SJCRH30 (cell line): ENCODE measurements at regions not wholly inside any gene's neighbourhood (a gene's known extent, or its start where the extent isn't known, plus 50 kb on each side); places are given as distances from the start of the nearest gene placed in this dataset.

Experiments
- DNase-seq, 2 experiments: peaks; one replicate each; pipeline ENCODE4 v3.0.0-alpha.2; 2015 to 2020
- H3K27ac ChIP-seq: fragments of 250-450 bp; sonication (Bioruptor Pico); 2 replicates; pipeline ENCODE4 v1.5.1; 2020; ENCODE audit warnings: mild to moderate bottlenecking, moderate library complexity
- H3K27me3 ChIP-seq: fragments of 250-450 bp; sonication (Bioruptor Pico); 2 replicates; pipeline ENCODE4 v1.5.1; 2020; ENCODE audit warnings: mild to moderate bottlenecking, moderate library complexity
- H3K36me3 ChIP-seq: fragments of 250-450 bp; sonication (Bioruptor Pico); 2 replicates; pipeline ENCODE4 v1.5.1; 2020; ENCODE audit warnings: mild to moderate bottlenecking, moderate library complexity
- H3K4me1 ChIP-seq: fragments of 250-450 bp; sonication (Bioruptor Pico); 2 replicates; pipeline ENCODE4 v1.5.1; 2020; ENCODE audit warnings: mild to moderate bottlenecking, moderate library complexity
- H3K4me3 ChIP-seq: fragments of 250-450 bp; sonication (Bioruptor Pico); 2 replicates; pipeline ENCODE4 v1.5.1; 2020; ENCODE audit warnings: mild to moderate bottlenecking, moderate library complexity
- H3K9me3 ChIP-seq: fragments of 250-450 bp; sonication (Bioruptor Pico); replicated peaks from 2 replicates; pipeline ENCODE4 v1.5.1; 2020; ENCODE audit warnings: mild to moderate bottlenecking, moderate library complexity

DNA sequence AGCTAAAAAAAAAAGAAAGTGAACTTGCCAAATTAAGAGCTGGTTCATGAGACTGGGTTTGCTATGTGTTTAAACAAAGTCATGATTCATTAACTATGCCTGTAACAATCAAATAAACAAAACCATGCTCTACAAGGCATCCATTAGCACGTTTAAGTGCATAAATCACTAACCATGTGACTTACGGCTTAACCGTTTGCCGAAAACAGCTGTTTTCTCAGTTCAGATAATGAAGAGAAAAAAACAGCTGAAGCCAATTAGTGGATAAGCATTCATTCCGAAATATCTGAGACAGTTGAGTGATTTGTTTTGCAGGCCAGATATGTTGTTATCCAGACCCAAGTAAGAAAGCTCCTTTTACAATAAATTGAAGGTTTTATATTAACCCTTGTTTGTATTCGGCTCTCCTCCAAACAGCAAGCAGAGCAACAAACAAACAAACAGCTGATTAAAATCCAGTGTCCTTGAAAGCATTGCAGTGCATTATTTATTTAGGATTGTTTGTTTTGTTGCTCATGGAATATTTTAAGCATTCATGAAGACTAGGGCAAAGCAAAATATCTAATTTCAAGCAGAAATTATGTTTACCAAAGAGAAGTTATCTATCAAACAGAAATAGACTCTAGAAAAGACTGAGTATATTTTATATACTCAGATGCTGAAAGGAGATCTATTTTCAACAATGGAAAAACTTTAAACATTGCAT lies 343.5 kb downstream of the RFPL4B start:
- H3K27me3 ChIP-seq = no peaks in the 10 kb centered on the region
- DNase-seq = peak; percentile 58 to 89
- no peaks in the 10 kb centered on the region for H3K36me3 ChIP-seq
- H3K4me1 ChIP-seq = peaks cover 25% of the 10 kb centered on the region
- no peak overlapping the region for H3K4me3 ChIP-seq
- peak overlapping the region; percentile 82 for H3K27ac ChIP-seq
- H3K9me3 ChIP-seq = no peaks in the 10 kb centered on the region

GRCh38 chr6:112691289-112691688 lies 344.2 kb downstream of the RFPL4B start:
- Histone ChIP-seq H3K4me3 (no peak overlapping the region), H3K36me3 (no peaks in the 10 kb centered on the region), H3K27ac (peak overlapping the region; percentile 82), H3K9me3 (no peaks in the 10 kb centered on the region), H3K27me3 (no peaks in the 10 kb centered on the region), H3K4me1 (peaks cover 25% of the 10 kb centered on the region)
- peak; percentile 33 to 60 for DNase-seq

GRCh38 chr6:112695001-112695400 lies 347.9 kb downstream of the RFPL4B start:
- Histone ChIP-seq H3K27ac (no peak overlapping the region), H3K9me3 (no peaks in the 10 kb centered on the region), H3K4me1 (peaks cover 29% of the 10 kb centered on the region), H3K36me3 (no peaks in the 10 kb centered on the region), H3K27me3 (no peaks in the 10 kb centered on the region), H3K4me3 (no peak overlapping the region)
- DNase-seq = no peak

GRCh38 chr6:112697265-112697664 lies 350.1 kb downstream of the RFPL4B start:
- H3K4me3 ChIP-seq = no peak overlapping the region
- no peaks in the 10 kb centered on the region for H3K9me3 ChIP-seq
- no peak for DNase-seq
- H3K4me1 ChIP-seq = peaks cover 17% of the 10 kb centered on the region
- H3K36me3 ChIP-seq = no peaks in the 10 kb centered on the region
- no peaks in the 10 kb centered on the region for H3K27me3 ChIP-seq
- H3K27ac ChIP-seq = no peak overlapping the region

- Histone ChIP-seq H3K27me3 (no peaks in the 10 kb centered on the region), H3K4me1 (peaks cover 13% of the 10 kb centered on the region; the same call in 1 of the 2 replicates), H3K9me3 (0 out of 2 replicates have a peak, but pooled peaks cover 4% of the 10 kb centered on the region), H3K36me3 (no peaks in the 10 kb centered on the region), H3K27ac (peak overlapping the region; percentile 72), H3K4me3 (peak overlapping the region; percentile 33)
- peak; percentile 93 to 97 for DNase-seq
Measured at GRCh38 chr6:112701201-112701600, 354.1 kb downstream of the RFPL4B start.

- DNase-seq = no peak
- Histone ChIP-seq H3K4me1 (no peaks in the 10 kb centered on the region), H3K27me3 (no peaks in the 10 kb centered on the region)
Measured at GRCh38 chr6:112710710-112711109, 363.6 kb downstream of the RFPL4B start.

GRCh38 chr6:112713402-112713801 lies 366.3 kb downstream of the RFPL4B start:
- no peaks in the 10 kb centered on the region for H3K27me3 ChIP-seq
- H3K4me3 ChIP-seq = no peak overlapping the region
- no peaks in the 10 kb centered on the region for H3K4me1 ChIP-seq
- no peak for DNase-seq
- H3K9me3 ChIP-seq = no peaks in the 10 kb centered on the region; the same call in 1 of the 2 replicates
- no peak overlapping the region for H3K27ac ChIP-seq
- H3K36me3 ChIP-seq = no peaks in the 10 kb centered on the region

More at GRCh38 chr6:112710710-112711109, 363.6 kb downstream of the RFPL4B start:
- Histone ChIP-seq H3K27ac (no peak overlapping the region), H3K4me3 (no peak overlapping the region), H3K36me3 (no peaks in the 10 kb centered on the region), H3K9me3 (no peaks in the 10 kb centered on the region; the same call in 1 of the 2 replicates)

- DNase-seq = no peak
- no peaks in the 10 kb centered on the region for H3K36me3 ChIP-seq
- H3K27me3 ChIP-seq = no peaks in the 10 kb centered on the region
- H3K27ac ChIP-seq = no peak overlapping the region
- no peaks in the 10 kb centered on the region for H3K4me1 ChIP-seq
- H3K9me3 ChIP-seq = no peaks in the 10 kb centered on the region
- H3K4me3 ChIP-seq = no peak overlapping the region
Measured at GRCh38 chr6:112717401-112717800, 370.3 kb downstream of the RFPL4B start.

- no peaks in the 10 kb centered on the region for H3K4me1 ChIP-seq
- no peaks in the 10 kb centered on the region for H3K27me3 ChIP-seq
- no peak overlapping the region for H3K4me3 ChIP-seq
- H3K27ac ChIP-seq = no peak overlapping the region
- H3K9me3 ChIP-seq = no peaks in the 10 kb centered on the region
- DNase-seq = no peak
- H3K36me3 ChIP-seq = no peaks in the 10 kb centered on the region
Measured at GRCh38 chr6:112717856-112718255, 370.7 kb downstream of the RFPL4B start.

GRCh38 chr6:112725541-112726085 lies 378.5 kb downstream of the RFPL4B start:
- Histone ChIP-seq H3K4me1 (no peaks in the 10 kb centered on the region), H3K27ac (no peak overlapping the region), H3K4me3 (no peak overlapping the region), H3K27me3 (no peaks in the 10 kb centered on the region), H3K9me3 (no peaks in the 10 kb centered on the region), H3K36me3 (no peaks in the 10 kb centered on the region)
- no peak for DNase-seq

- Histone ChIP-seq H3K27ac (no peak overlapping the region), H3K36me3 (no peaks in the 10 kb centered on the region), H3K27me3 (no peaks in the 10 kb centered on the region), H3K4me3 (no peak overlapping the region), H3K9me3 (no peaks in the 10 kb centered on the region), H3K4me1 (no peaks in the 10 kb centered on the region)
- DNase-seq = no peak
Measured at GRCh38 chr6:112735129-112735528, 388.0 kb downstream of the RFPL4B start.

DNA sequence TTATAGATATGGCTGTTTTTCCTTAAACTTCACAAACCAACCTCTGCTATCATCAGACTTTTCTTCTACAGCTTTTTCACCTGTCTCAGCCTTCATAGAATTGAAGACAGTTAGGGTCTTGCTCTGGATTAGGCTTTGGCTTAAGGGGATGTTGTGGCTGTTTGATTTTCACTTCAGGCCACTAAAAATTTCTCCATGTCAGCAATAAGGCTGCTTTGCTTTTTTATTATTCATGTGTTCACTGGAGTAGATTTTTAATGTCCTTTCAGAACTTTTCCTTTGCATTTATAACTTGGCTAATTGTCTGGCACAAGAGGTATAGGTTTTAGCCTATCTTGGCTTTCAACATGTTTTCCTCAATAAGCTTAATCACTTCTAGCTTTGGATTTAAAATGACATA lies 392.6 kb downstream of the RFPL4B start:
- no peak for DNase-seq
- Histone ChIP-seq H3K27ac (no peak overlapping the region), H3K4me3 (no peak overlapping the region), H3K4me1 (no peaks in the 10 kb centered on the region), H3K27me3 (no peaks in the 10 kb centered on the region), H3K9me3 (no peaks in the 10 kb centered on the region), H3K36me3 (no peaks in the 10 kb centered on the region)

DNA sequence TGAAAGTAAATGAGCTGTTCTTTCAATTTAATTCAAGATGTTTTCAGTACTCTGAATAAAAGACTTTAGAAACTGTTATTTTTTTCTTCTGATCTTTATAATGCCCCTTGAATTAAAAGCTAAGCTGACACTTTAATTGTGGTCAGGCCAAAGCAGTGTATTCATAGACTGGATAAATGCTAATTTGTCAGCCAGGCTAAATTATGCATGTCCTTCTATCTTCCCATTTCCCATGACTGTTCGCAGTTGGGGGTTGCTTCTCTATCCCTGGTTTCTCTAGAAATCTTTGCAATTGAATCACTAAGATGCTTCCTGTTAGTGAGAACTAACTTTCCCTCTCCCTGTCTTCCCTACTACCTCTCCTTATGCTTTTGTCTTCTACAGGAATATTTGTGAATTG lies 396.2 kb downstream of the RFPL4B start:
- Histone ChIP-seq H3K27ac (no peak overlapping the region), H3K4me1 (no peaks in the 10 kb centered on the region), H3K9me3 (no peaks in the 10 kb centered on the region), H3K4me3 (no peak overlapping the region), H3K27me3 (no peaks in the 10 kb centered on the region), H3K36me3 (no peaks in the 10 kb centered on the region)
- no peak for DNase-seq

- DNase-seq = no peak
- H3K27ac ChIP-seq = no peak overlapping the region
Measured at GRCh38 chr6:112744827-112745226, 397.7 kb downstream of the RFPL4B start.

GRCh38 chr6:112745765-112746164 lies 398.6 kb downstream of the RFPL4B start:
- Histone ChIP-seq H3K27me3 (no peaks in the 10 kb centered on the region), H3K4me1 (no peaks in the 10 kb centered on the region), H3K36me3 (no peaks in the 10 kb centered on the region), H3K9me3 (no peaks in the 10 kb centered on the region), H3K27ac (no peak overlapping the region), H3K4me3 (no peak overlapping the region)
- DNase-seq = no peak

More at GRCh38 chr6:112744827-112745226, 397.7 kb downstream of the RFPL4B start:
- Histone ChIP-seq H3K4me1 (no peaks in the 10 kb centered on the region), H3K4me3 (no peak overlapping the region), H3K27me3 (no peaks in the 10 kb centered on the region), H3K36me3 (no peaks in the 10 kb centered on the region), H3K9me3 (no peaks in the 10 kb centered on the region)

GRCh38 chr6:112749673-112750072 lies 402.5 kb downstream of the RFPL4B start:
- Histone ChIP-seq H3K27ac (no peak overlapping the region), H3K36me3 (no peaks in the 10 kb centered on the region), H3K4me1 (no peaks in the 10 kb centered on the region), H3K9me3 (no peaks in the 10 kb centered on the region; the same call in 1 of the 2 replicates), H3K4me3 (no peak overlapping the region), H3K27me3 (no peaks in the 10 kb centered on the region)
- no peak for DNase-seq
